T-helper 1 cell treated with Interleukin-12 subunit alpha and Interleukin-12 subunit beta and Interleukin-4 antibody, amounts not matched to agents 30 μg/mL and 1 μg/mL, for 36 hours (primary cell): ENCODE measurements at regions not wholly inside any gene's neighbourhood (a gene's known extent, or its start where the extent isn't known, plus 50 kb on each side); places are given as distances from the start of the nearest gene placed in this dataset.

Source experiments
- H3K27ac Mint-ChIP-seq: one replicate; pipeline ENCODE4 v1.8.0; 2021; ENCODE audit warnings: mild to moderate bottlenecking, mixed read lengths
- H3K27me3 Mint-ChIP-seq: one replicate; pipeline ENCODE4 v1.8.0; 2021; ENCODE audit warnings: low read depth, mixed read lengths
- H3K36me3 Mint-ChIP-seq: one replicate; pipeline ENCODE4 v1.8.0; 2021; ENCODE audit warnings: low read depth, mixed read lengths
- H3K4me1 Mint-ChIP-seq: one replicate; pipeline ENCODE4 v1.8.0; 2021; ENCODE audit warnings: low read depth, mixed read lengths
- H3K4me3 Mint-ChIP-seq: one replicate; pipeline ENCODE4 v1.8.0; 2021; ENCODE audit warnings: mild to moderate bottlenecking, moderate library complexity, mixed read lengths
- H3K9me3 Mint-ChIP-seq: one replicate; pipeline ENCODE4 v1.8.0; 2021; ENCODE audit warnings: mixed read lengths

GRCh38 chr13:58239774-58240268 is 608.3 kb downstream of the PCDH17 start:
- Mint-ChIP-seq H3K27ac (no peak overlapping the region), H3K4me1 (no peaks in the 10 kb centered on the region), H3K27me3 (no peaks in the 10 kb centered on the region), H3K4me3 (no peak overlapping the region), H3K36me3 (no peaks in the 10 kb centered on the region), H3K9me3 (peaks cover 20% of the 10 kb centered on the region)

DNA sequence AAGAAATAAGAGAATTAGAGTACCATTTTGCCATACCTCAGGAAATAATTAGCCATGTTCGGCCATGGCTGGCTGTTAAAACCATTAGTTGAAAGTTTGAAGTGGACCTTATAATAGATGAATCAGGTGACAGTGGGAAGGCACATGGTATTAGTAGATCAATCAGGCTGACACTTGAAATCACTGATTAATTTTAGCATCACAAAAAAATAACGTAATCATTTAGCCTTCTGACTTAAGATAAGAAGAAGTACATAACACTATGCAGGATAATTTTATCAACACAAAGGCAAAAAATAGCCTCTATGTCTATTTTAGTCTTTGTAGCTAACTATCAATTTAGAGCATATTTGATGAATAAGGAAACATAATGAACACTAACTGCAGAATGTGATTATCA is 615.5 kb downstream of the PCDH17 start:
- Mint-ChIP-seq H3K27me3 (no peaks in the 10 kb centered on the region), H3K4me1 (no peaks in the 10 kb centered on the region), H3K9me3 (peaks cover 12% of the 10 kb centered on the region)

DNA sequence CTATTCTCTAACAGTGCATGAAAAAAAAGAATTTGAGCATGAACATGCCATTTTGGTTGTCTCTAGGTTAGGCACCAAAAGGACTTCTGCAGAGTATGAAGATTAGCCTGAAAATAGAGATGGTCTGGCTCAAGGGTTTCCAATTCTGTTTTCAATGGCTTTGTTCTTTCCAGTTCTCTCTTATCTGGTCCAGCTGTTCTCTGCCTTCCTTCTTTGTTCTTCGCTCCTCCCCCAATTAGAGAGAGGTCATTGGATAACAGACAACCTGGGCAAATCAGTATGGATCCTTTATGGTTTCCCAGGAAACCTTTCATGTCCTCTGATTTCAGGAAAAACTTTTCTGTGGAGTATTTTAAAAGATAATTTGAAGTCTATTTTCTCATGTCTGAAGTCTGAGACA is 623.4 kb downstream of the PCDH17 start:
- Mint-ChIP-seq H3K36me3 (no peaks in the 10 kb centered on the region), H3K9me3 (peaks cover 18% of the 10 kb centered on the region), H3K27me3 (no peaks in the 10 kb centered on the region), H3K27ac (no peak overlapping the region), H3K4me3 (no peak overlapping the region), H3K4me1 (no peaks in the 10 kb centered on the region)

More for the DNA sequence above, 615.5 kb downstream of the PCDH17 start:
- Mint-ChIP-seq H3K27ac (no peak overlapping the region), H3K4me3 (no peak overlapping the region), H3K36me3 (no peaks in the 10 kb centered on the region)

DNA sequence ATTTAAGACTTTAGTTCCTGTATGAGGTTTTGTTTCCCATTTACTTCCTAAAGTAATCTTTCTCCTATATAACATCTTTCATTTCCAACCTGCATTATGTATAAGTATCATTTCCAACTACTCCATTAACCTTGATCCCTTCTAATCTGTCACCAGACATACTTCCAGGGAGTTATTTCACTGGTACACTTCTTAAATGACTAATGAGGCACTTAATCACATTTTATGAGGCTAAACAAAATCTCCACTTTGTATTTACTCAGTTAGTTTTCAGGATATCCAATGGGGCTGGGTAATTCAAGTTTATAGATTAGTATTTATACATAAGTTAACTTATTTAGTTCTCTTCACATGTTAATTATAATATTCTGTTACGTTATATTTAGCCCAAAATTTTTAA is 634.7 kb downstream of the PCDH17 start:
- Mint-ChIP-seq H3K27ac (no peak overlapping the region), H3K36me3 (no peaks in the 10 kb centered on the region), H3K9me3 (peaks cover 7% of the 10 kb centered on the region), H3K27me3 (no peaks in the 10 kb centered on the region), H3K4me3 (no peak overlapping the region), H3K4me1 (no peaks in the 10 kb centered on the region)

DNA sequence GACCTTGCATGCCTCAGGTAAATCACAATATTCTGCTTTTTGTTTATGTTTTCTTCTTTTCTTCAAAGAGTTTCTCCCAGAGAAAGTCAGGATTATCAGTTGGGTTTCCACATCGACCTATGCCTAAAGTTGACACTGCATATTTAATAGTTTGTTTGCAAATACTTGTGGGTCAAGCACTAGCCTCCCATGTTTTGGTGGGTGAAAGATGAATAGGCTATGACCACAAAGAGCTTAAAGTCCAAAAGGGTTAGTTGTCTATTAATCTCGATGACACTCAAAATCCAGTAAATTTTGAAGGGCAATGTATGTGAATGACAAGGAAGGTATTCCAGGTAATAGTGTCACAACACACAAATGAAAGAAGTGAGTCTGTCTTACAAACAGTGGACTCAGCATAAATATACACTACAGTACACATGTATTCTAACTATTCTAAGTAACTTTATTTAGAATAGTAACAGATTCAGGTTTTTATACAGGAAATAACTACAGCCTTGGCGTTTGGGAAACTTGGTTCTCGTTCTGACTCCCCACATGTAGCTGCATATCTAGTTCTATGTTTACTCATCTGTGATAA is 667.1 kb downstream of the PCDH17 start:
- no peaks in the 10 kb centered on the region for H3K27me3 Mint-ChIP-seq
- no peaks in the 10 kb centered on the region for H3K4me1 Mint-ChIP-seq
- peaks cover 11% of the 10 kb centered on the region for H3K9me3 Mint-ChIP-seq
- no peak overlapping the region for H3K4me3 Mint-ChIP-seq
- H3K36me3 Mint-ChIP-seq: no peaks in the 10 kb centered on the region
- no peak overlapping the region for H3K27ac Mint-ChIP-seq

- no peak overlapping the region for H3K4me3 Mint-ChIP-seq
- no peaks in the 10 kb centered on the region for H3K27me3 Mint-ChIP-seq
- no peaks in the 10 kb centered on the region for H3K36me3 Mint-ChIP-seq
- no peaks in the 10 kb centered on the region for H3K4me1 Mint-ChIP-seq
- peaks cover 5% of the 10 kb centered on the region for H3K9me3 Mint-ChIP-seq
- H3K27ac Mint-ChIP-seq: no peak overlapping the region
Measured at GRCh38 chr13:58300224-58300623, 668.7 kb downstream of the PCDH17 start.

GRCh38 chr13:58300974-58301681 is 669.6 kb downstream of the PCDH17 start:
- no peaks in the 10 kb centered on the region for H3K4me1 Mint-ChIP-seq
- H3K27ac Mint-ChIP-seq: no peak overlapping the region
- H3K27me3 Mint-ChIP-seq: no peaks in the 10 kb centered on the region
- peaks cover 5% of the 10 kb centered on the region for H3K9me3 Mint-ChIP-seq
- no peaks in the 10 kb centered on the region for H3K36me3 Mint-ChIP-seq
- H3K4me3 Mint-ChIP-seq: no peak overlapping the region

DNA sequence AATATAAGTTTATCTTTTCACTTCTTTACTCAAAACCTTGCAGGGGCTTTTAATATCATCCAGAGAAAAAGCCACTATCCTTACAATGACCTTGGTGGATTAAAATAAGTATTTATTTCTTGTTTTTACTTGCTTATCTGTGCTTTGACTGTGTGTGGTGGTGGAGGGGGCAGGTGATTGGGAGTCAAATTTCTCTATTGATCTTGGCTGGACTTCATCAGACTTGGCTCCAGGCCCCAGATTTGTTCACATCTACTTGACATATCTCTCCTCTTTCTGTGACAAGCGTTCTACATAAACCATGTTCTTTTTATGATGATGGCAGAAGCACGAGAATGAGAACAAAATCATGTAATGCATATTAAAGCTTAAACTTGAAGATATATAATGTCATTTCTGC is 670.8 kb downstream of the PCDH17 start:
- H3K4me1 Mint-ChIP-seq: no peaks in the 10 kb centered on the region
- no peaks in the 10 kb centered on the region for H3K27me3 Mint-ChIP-seq
- no peak overlapping the region for H3K27ac Mint-ChIP-seq
- H3K4me3 Mint-ChIP-seq: no peak overlapping the region
- H3K9me3 Mint-ChIP-seq: no peaks in the 10 kb centered on the region
- no peaks in the 10 kb centered on the region for H3K36me3 Mint-ChIP-seq

GRCh38 chr13:58306062-58306461 is 674.5 kb downstream of the PCDH17 start:
- Mint-ChIP-seq H3K9me3 (peaks cover 4% of the 10 kb centered on the region), H3K27me3 (no peaks in the 10 kb centered on the region), H3K27ac (no peak overlapping the region)

DNA sequence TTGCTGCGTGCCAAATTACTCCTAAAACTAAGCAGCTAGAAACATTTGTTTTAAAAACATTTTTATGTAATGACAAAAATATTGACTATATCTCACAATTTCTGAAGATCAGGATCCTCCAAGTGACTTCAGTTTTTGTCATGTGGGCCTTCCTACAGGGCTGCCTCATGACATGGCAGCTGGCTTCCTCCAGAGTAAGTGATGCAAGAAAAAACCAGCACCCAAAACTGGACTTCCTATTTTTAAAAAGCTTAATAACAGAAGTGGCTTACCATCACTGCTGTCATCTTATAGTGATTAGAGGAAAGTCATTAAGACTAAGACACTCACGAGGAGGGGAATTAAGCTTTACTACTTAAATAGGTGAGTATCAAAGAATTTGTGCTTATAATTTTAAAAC is 681.7 kb downstream of the PCDH17 start:
- Mint-ChIP-seq H3K27me3 (no peaks in the 10 kb centered on the region), H3K36me3 (no peaks in the 10 kb centered on the region), H3K27ac (no peak overlapping the region), H3K9me3 (peaks cover 4% of the 10 kb centered on the region), H3K4me3 (no peak overlapping the region), H3K4me1 (no peaks in the 10 kb centered on the region)

More at GRCh38 chr13:58306062-58306461, 674.5 kb downstream of the PCDH17 start:
- Mint-ChIP-seq H3K4me3 (no peak overlapping the region), H3K36me3 (no peaks in the 10 kb centered on the region), H3K4me1 (no peaks in the 10 kb centered on the region)

DNA sequence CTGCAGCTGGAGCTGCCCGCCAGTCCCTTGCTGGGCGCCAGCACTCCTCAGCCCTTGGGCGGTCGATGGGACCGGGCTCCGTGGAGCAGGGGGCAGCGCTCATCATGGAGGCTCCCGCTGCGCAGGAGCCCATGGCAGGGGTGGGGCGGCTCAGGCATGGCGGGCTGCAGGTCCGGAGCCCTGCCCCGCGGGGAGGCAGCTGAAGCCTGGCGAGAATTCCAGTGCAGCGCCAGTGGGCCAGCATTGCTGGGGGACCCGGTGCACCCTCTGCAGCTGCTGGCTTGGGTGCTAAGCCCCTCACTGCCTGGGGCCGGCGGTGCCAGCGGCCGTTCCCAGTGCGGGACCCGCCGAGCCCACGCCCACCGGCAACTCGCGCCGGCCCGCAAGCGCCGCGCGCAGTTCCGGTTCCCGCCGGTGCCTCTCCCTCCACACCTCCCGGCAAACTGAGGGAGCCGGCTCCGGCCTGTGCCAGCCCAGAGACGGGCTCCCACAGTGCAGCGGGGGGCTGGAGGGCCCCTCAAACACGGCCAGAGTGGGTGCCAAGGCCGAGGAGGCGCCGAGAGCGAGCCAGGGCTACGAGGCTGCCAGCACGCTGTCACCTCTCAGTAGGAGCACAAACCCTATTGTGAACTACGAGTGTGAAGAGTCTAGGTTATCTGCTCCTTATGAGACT is 687.1 kb downstream of the PCDH17 start:
- Mint-ChIP-seq H3K27ac (no peak overlapping the region), H3K4me3 (no peak overlapping the region), H3K27me3 (no peaks in the 10 kb centered on the region), H3K4me1 (no peaks in the 10 kb centered on the region), H3K9me3 (peaks cover 3% of the 10 kb centered on the region), H3K36me3 (no peaks in the 10 kb centered on the region)

- H3K27me3 Mint-ChIP-seq: no peaks in the 10 kb centered on the region
- no peaks in the 10 kb centered on the region for H3K4me1 Mint-ChIP-seq
- peaks cover 3% of the 10 kb centered on the region for H3K9me3 Mint-ChIP-seq
- H3K4me3 Mint-ChIP-seq: no peak overlapping the region
- H3K36me3 Mint-ChIP-seq: no peaks in the 10 kb centered on the region
- no peak overlapping the region for H3K27ac Mint-ChIP-seq
Measured at GRCh38 chr13:58324161-58324560, 692.6 kb downstream of the PCDH17 start.

DNA sequence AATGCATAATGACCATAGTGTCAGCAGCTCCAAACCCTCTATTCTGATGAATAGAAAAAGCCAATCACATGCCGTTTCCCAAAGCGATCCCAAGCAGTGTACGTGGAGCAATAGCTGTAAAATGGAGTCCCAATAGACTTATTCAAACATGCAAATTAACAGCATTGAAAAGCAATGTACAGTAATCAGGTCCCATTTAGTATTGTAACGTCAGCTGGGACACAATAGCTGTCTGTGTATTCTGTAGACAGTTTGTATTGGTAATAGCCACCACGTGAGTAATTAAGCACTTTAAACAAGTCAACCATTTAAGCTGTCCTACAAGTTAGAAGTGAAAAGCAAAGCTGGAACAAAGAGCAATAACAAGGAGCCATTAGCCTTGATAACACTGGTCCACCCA is 698.2 kb downstream of the PCDH17 start:
- H3K27me3 Mint-ChIP-seq: no peaks in the 10 kb centered on the region
- peaks cover 3% of the 10 kb centered on the region for H3K9me3 Mint-ChIP-seq
- H3K4me1 Mint-ChIP-seq: no peaks in the 10 kb centered on the region

GRCh38 chr13:58340895-58341294 is 709.4 kb downstream of the PCDH17 start:
- no peaks in the 10 kb centered on the region for H3K4me1 Mint-ChIP-seq
- H3K9me3 Mint-ChIP-seq: peaks cover 22% of the 10 kb centered on the region
- H3K27ac Mint-ChIP-seq: no peak overlapping the region
- no peaks in the 10 kb centered on the region for H3K27me3 Mint-ChIP-seq
- H3K36me3 Mint-ChIP-seq: no peaks in the 10 kb centered on the region
- H3K4me3 Mint-ChIP-seq: no peak overlapping the region

More for the DNA sequence above, 698.2 kb downstream of the PCDH17 start:
- Mint-ChIP-seq H3K27ac (no peak overlapping the region), H3K4me3 (no peak overlapping the region), H3K36me3 (no peaks in the 10 kb centered on the region)

DNA sequence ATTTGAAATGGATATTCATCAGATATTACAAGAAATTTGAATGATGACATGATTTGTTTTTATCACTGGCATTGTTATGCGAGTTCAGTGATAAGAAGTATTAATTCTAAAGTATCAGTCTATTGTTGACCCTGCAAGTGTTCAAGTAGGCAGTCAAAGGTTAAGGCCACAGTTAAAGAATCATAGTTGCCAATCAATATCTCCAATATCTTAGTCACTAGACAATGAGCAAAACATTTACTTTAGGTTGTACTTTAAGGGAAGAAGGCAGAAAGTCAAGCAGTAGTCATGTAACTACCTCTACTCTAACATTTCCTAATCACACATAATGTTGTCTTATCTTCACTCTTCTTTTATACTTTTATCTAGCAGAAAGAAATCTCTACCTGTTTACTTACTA is 709.8 kb downstream of the PCDH17 start:
- Mint-ChIP-seq H3K9me3 (peaks cover 19% of the 10 kb centered on the region), H3K36me3 (no peaks in the 10 kb centered on the region), H3K27me3 (no peaks in the 10 kb centered on the region), H3K27ac (no peak overlapping the region), H3K4me1 (no peaks in the 10 kb centered on the region), H3K4me3 (no peak overlapping the region)
